NOMO-1 treated with dmso at 0.1 percent for 144 hours (cell line): ENCODE measurements at regions not wholly inside any gene's neighbourhood (a gene's known extent, or its start where the extent isn't known, plus 50 kb on each side); places are given as distances from the start of the nearest gene placed in this dataset.
"Not testable (repeated sequence)": the region's sequence is repeated elsewhere in the genome, so short reads cannot be mapped to it uniquely, and the experiment has no call there.

Source experiments
- DNase-seq: peaks from one replicate; lab custom pipeline; 2025; ENCODE audit not compliant: unreplicated experiment; lab: John Stamatoyannopoulos, UW

- DNase-seq: no peak
Measured at GRCh38 chr16:16992975-16993765, 477.6 kb downstream of the XYLT1 start.

DNA sequence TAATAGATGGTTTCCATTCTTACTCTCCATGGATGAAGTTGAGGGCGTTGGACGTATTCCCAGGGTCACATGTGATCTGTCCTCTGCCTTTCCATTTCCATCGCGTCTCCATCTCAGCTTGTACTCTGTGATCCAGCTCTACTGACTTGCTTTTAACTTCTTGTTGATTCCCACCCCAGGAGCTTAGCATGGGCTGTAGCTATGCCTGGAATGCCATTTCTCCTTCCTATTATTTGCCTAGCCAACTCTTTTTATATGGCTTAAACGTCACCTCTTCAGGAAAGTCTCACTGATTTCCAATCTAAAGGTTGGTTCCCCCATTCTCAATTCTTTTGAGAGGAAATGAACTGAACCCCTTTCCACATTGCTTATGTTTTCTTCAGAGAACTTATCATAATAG, 475.9 kb downstream of the XYLT1 start:
- no peak for DNase-seq

DNA sequence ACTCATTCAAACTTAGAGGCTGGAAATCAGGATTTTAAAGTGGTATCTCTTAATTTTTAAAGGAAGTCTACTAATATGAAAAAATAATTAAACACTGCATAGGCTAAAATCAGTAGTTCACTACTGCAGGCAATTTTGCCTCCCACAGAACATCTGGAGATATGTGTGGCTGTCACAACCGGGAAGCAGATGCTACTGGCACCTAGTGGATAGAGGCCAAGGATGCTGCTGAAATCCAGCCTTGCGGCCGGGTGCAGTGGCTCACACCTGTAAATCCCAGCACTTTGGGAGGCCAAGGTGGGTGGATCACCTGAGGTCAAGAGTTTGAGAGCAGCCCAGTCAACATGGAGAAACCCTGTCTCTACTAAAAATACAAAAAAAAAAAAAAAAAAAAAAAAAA, 473.9 kb downstream of the XYLT1 start:
- DNase-seq: no peak

- no peak for DNase-seq
Measured at GRCh38 chr16:16997349-16997748, 473.4 kb downstream of the XYLT1 start.

GRCh38 chr16:17001471-17001870, 469.3 kb downstream of the XYLT1 start:
- DNase-seq: no peak

GRCh38 chr16:17002565-17002964, 468.2 kb downstream of the XYLT1 start:
- DNase-seq: no peak

DNA sequence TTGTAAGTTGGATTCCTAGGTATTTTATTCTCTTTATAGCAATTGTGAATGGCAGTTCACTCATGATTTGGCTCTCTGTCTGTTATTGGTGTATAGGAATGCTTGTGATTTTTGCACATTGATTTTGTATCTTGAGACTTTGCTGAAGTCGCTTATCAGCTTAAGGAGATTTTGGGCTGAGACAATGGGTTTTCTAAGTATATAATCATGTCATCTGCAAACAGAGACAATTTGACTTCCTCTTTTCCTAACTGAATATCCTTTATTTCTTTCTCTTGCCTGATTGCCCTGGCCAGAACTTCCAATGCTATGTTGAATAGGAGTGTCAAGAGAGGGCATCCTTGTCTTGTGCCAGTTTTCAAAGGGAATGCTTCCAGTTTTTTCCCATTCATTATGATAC, 464.8 kb downstream of the XYLT1 start:
- DNase-seq: not testable (repeated sequence)

DNA sequence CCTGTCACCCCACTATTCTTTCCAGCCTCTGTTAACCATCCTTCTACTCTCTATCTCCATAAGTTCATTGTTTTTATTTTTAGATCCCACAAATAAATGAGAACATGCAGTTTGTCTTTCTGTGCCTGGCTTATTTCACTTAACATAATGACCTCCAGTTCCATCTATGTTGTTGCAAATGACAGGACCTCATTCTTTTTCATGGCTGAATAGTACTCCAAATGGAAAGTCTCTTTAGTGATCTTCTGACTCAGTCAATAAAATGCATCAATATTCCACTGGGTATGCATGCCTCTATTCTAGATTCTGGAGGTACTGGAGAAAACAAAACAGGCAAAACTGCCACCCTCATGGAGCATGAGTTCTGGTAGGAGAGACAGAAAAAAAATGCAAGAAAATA, 459.0 kb downstream of the XYLT1 start:
- DNase-seq: no peak

- DNase-seq: no peak
Measured at GRCh38 chr16:17013038-17013437, 457.7 kb downstream of the XYLT1 start.

DNA sequence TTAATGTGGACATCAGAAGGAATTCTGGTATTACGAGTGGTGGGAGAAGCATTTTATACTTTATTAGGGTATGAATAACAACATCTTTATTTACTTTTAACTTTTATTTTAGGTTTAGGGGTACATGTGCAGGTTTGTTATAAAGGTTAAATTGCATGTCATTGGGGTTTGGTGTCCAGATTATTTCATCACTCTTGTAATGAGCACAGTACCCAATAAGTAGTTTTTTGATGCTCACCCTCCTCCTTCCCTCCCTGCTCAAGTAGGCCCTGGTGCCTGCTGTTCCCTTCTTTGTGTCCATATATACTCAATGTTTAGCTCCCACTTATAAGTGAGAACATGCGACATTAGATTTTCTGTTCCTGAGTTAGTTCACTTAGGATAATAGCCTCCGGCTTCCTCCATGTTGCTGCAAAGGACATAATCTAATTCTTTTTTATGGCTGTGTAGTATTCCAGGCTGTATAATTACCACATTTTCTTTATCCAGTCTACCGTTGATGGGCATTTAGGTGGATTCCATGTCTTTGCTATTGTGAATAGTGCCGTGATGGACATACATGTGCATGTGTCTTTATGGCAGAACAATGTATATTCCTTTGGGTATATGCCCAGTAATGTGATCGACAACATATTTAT, 456.2 kb downstream of the XYLT1 start:
- DNase-seq: no peak

- no peak for DNase-seq
Measured at GRCh38 chr16:17015702-17016101, 455.1 kb downstream of the XYLT1 start.

GRCh38 chr16:17017442-17017841, 453.3 kb downstream of the XYLT1 start:
- DNase-seq: no peak

DNA sequence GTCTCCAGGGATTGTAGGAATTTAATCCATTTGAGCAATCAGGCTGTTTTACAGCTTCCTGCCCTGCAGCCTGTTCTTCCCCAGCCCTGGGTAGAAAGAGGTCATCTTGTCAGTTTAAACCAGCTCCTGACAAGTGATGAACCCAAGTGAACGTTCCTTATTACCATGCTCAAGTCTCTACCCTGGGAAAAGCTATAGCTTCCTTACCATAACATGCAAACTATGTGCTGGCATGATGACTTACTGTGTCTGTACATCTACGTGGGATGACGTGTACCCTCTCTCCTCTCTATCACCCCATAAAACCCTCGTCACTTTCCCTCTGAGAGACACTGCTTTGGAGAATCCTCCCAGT, 452.2 kb downstream of the XYLT1 start:
- no peak for DNase-seq

DNA sequence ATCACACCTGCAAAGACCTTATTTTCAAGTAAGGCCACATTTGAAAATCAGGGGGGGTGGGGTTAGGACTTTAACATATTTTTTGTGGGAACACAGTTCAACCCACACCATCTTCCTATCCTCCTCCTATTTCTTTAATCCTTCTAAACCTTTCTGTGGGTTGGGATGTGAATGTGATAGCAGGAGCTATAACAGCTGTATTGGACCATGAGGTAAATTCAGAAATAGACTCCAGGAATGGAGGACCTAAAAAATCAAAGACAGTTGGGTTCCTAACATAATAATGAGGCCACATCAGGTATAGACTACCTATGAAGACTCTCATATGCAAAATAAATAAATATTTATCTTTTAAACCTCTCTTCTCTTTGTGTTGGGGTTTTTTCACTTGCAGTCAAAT, 451.4 kb downstream of the XYLT1 start:
- DNase-seq: no peak

DNA sequence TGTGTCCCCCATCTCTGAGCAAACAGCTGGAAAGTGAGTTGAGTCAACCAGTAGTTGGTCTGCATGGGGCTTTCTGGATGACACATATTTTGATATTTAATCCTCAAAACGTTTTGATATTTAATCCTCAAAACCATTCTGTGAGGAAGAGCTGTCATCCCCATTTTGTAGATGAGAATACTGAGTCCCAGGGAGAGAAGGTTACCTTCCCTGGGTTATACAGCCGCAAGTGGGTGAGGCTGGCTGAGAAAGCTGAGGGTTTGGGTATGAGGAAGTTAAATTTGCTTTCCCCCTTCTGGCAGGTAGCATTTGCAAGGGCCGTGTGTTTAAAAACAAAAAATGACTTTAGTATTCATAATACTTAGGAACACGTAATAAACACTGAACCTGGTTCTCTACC, 447.2 kb downstream of the XYLT1 start:
- no peak for DNase-seq

GRCh38 chr16:17024514-17024913, 446.2 kb downstream of the XYLT1 start:
- DNase-seq: no peak

- no peak for DNase-seq
Measured at GRCh38 chr16:17026600-17027242, 444.0 kb downstream of the XYLT1 start.

- DNase-seq: no peak
Measured at GRCh38 chr16:17027488-17028129, 443.2 kb downstream of the XYLT1 start.

- DNase-seq: no peak
Measured at GRCh38 chr16:17029602-17030350, 441.0 kb downstream of the XYLT1 start.

DNA sequence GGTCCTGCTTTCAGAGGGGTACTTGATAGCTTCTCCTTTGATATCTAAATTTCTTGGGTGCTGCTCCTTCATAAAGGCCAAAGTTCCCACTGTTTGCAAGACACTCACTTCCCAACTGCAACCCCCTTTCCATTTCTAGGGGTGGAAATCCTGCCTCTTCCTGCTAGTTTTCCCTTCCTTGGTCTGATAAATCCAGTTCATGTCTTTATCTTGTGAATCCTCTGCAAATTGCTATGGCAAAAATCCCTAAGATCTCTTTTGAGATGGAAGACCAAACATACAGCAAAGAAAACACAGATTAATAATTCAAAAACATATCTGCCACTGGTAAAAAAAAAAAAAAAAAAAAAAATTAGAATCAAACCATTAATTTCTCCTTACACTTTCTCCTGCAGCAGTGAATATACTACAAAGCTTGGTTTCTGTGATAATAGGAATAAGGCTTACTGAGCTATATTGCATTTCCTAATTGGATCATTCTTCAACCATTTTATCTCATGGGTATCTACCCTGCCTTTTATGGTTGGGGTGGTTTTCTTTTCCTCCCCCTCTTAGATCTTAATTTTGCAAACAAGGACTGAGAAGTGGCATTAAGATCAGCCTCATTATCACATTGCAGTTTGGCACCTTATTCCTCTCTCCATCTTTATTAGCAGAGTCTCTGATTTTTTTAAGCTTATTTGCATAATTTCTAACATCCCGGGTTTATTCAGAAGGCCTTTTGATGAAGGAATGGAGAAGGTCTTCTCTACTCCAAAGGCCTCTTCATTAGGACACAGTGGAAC, 439.1 kb downstream of the XYLT1 start:
- no peak for DNase-seq
